H9 (cell line): ENCODE measurements at regions not wholly inside any gene's neighbourhood (a gene's known extent, or its start where the extent isn't known, plus 50 kb on each side); places are given as distances from the start of the nearest gene placed in this dataset.
A peak's percentile ranks its signal among the peaks of the same experiment; 100 is the strongest.

ENCODE experiments used
- DNase-seq: peaks from one replicate; pipeline ENCODE4 v3.0.0-alpha.2; 2017
- H2AFZ ChIP-seq: one replicate; pipeline ENCODE4 v1.6.1; 2013; ENCODE audit warnings: mild to moderate bottlenecking, low read length, control low read depth, moderate library complexity
- H2AK5ac ChIP-seq: 2 replicates; pipeline ENCODE4 v1.6.1; 2013; ENCODE audit warnings: low read length, control low read depth, mixed read lengths; ENCODE audit not compliant: insufficient read length
- H2BK120ac ChIP-seq: one replicate; pipeline ENCODE4 v1.6.1; 2013; ENCODE audit warnings: low read depth, mild to moderate bottlenecking, low read length, control low read depth, inconsistent platforms; ENCODE audit not compliant: poor library complexity, severe bottlenecking
- H2BK12ac ChIP-seq: 2 replicates; pipeline ENCODE4 v1.6.1; 2013; ENCODE audit warnings: low read length, control low read depth, mixed read lengths, low read depth; ENCODE audit not compliant: insufficient read length
- H2BK15ac ChIP-seq: 2 replicates; pipeline ENCODE4 v1.6.1; 2013; ENCODE audit warnings: low read depth, low read length, control low read depth
- H2BK20ac ChIP-seq: one replicate; pipeline ENCODE4 v1.6.1; 2013; ENCODE audit warnings: low read depth, mild to moderate bottlenecking, low read length, control low read depth, inconsistent platforms; ENCODE audit not compliant: poor library complexity, severe bottlenecking
- H2BK5ac ChIP-seq: 2 replicates; pipeline ENCODE4 v1.6.1; 2013; ENCODE audit warnings: low read length, control low read depth, mixed read lengths; ENCODE audit not compliant: insufficient read length
- H3K14ac ChIP-seq: 2 replicates; pipeline ENCODE4 v1.6.1; 2013; ENCODE audit warnings: low read length, control low read depth; ENCODE audit not compliant: insufficient read depth
- H3K18ac ChIP-seq: 2 replicates; pipeline ENCODE4 v1.6.1; 2013; ENCODE audit warnings: low read depth, mild to moderate bottlenecking, mixed read lengths, low read length, control low read depth; ENCODE audit not compliant: insufficient read length
- H3K23ac ChIP-seq: 2 replicates; pipeline ENCODE4 v1.6.1; 2013; ENCODE audit warnings: low read length, control low read depth, mixed read lengths, low read depth; ENCODE audit not compliant: insufficient read length
- H3K23me2 ChIP-seq: 2 replicates; pipeline ENCODE4 v1.6.1; 2013; ENCODE audit warnings: low read depth, mild to moderate bottlenecking, mixed read lengths, low read length, control low read depth; ENCODE audit not compliant: insufficient read length, poor library complexity, severe bottlenecking
- H3K27ac ChIP-seq: 2 replicates; pipeline ENCODE4 v1.5.1; 2013; ENCODE audit warnings: low read length, control low read depth, mixed read lengths, low read depth; ENCODE audit not compliant: insufficient read length
- H3K27me3 ChIP-seq: 2 replicates; pipeline ENCODE4 v1.6.1; 2013; ENCODE audit warnings: low read length, control low read depth, inconsistent platforms; ENCODE audit not compliant: insufficient read depth
- H3K4ac ChIP-seq: 2 replicates; pipeline ENCODE4 v1.6.1; 2013; ENCODE audit warnings: low read depth, mild to moderate bottlenecking, control low read depth, inconsistent platforms, low read length, moderate library complexity
- H3K4me1 ChIP-seq: 2 replicates; pipeline ENCODE4 v1.6.1; 2013; ENCODE audit warnings: low read length, control low read depth, inconsistent platforms; ENCODE audit not compliant: insufficient read depth
- H3K4me2 ChIP-seq: 2 replicates; pipeline ENCODE4 v1.6.1; 2013; ENCODE audit warnings: low read length, control low read depth, mixed read lengths; ENCODE audit not compliant: insufficient read length, insufficient read depth
- H3K56ac ChIP-seq: 2 replicates; pipeline ENCODE4 v1.6.1; 2013; ENCODE audit warnings: low read depth, mild to moderate bottlenecking, mixed read lengths, low read length, control low read depth; ENCODE audit not compliant: insufficient read length
- H3K79me1 ChIP-seq: 2 replicates; pipeline ENCODE4 v1.6.1; 2013; ENCODE audit warnings: low read depth, mild to moderate bottlenecking, moderate library complexity, low read length, control low read depth, inconsistent platforms; ENCODE audit not compliant: insufficient read depth, poor library complexity, severe bottlenecking
- H3K79me2 ChIP-seq: 2 replicates; pipeline ENCODE4 v1.6.1; 2013; ENCODE audit warnings: low read length, control low read depth, inconsistent platforms; ENCODE audit not compliant: insufficient read depth
- H3K9ac ChIP-seq: 2 replicates; pipeline ENCODE4 v1.6.1; 2013; ENCODE audit warnings: low read length, control low read depth, mixed read lengths; ENCODE audit not compliant: insufficient read length; ENCODE audit errors: extremely low read depth
- H3K9me3 ChIP-seq: one replicate; pipeline ENCODE4 v1.6.1; 2013; ENCODE audit warnings: low read depth, low read length, inconsistent platforms; ENCODE audit not compliant: control insufficient read depth
- H3T11ph ChIP-seq: one replicate; pipeline ENCODE4 v1.6.1; 2013; ENCODE audit warnings: mild to moderate bottlenecking, low read length, control low read depth, inconsistent platforms
- H4K20me1 ChIP-seq: one replicate; pipeline ENCODE4 v1.6.1; 2013; ENCODE audit not compliant: control insufficient read depth, insufficient read length, insufficient read depth
- H4K5ac ChIP-seq: 2 replicates; pipeline ENCODE4 v1.6.1; 2013; ENCODE audit warnings: low read depth, mild to moderate bottlenecking, mixed read lengths, low read length, control low read depth; ENCODE audit not compliant: insufficient read length
- H4K8ac ChIP-seq: replicated peaks from 2 replicates; pipeline ENCODE4 v1.6.1; 2013; ENCODE audit warnings: low read length, control low read depth, mixed read lengths, low read depth; ENCODE audit not compliant: insufficient read length
- H4K91ac ChIP-seq: 2 replicates; pipeline ENCODE4 v1.6.1; 2013; ENCODE audit warnings: low read depth, mild to moderate bottlenecking, moderate library complexity, mixed read lengths, low read length, control low read depth; ENCODE audit not compliant: insufficient read length
- H3K27ac Mint-ChIP-seq, 3 experiments: 2 replicates in 2 of 3; 3 replicates in 1 of 3; pipeline ENCODE4 v1.8.0; 2020 to 2021; ENCODE audit warnings: mixed read lengths in 3 of 3, mild to moderate bottlenecking in 1 of 3, moderate library complexity in 1 of 3
- H3K27me3 Mint-ChIP-seq: 2 replicates; pipeline ENCODE4 v1.8.0; 2021; ENCODE audit warnings: low read depth, mild to moderate bottlenecking, moderate library complexity, mixed read lengths
- H3K36me3 Mint-ChIP-seq, 3 experiments: 2 replicates in 2 of 3; 3 replicates in 1 of 3; pipeline ENCODE4 v1.8.0; 2020 to 2021; ENCODE audit warnings: low read depth in 3 of 3, mixed read lengths in 3 of 3; ENCODE audit not compliant: insufficient read depth in 1 of 3
- H3K4me1 Mint-ChIP-seq, 2 experiments: 2 replicates each; pipeline ENCODE4 v1.8.0; 2020; ENCODE audit warnings: mixed read lengths in 2 of 2
- H3K4me3 Mint-ChIP-seq, 2 experiments: 2 replicates in 1 of 2; 3 replicates in 1 of 2; pipeline ENCODE4 v1.8.0; 2020 to 2021; ENCODE audit warnings: mild to moderate bottlenecking in 2 of 2, mixed read lengths in 2 of 2, moderate library complexity in 1 of 2
- H3K9me3 Mint-ChIP-seq, 2 experiments: 2 replicates in 1 of 2; 3 replicates in 1 of 2; pipeline ENCODE4 v1.8.0; 2020; ENCODE audit warnings: mild to moderate bottlenecking in 2 of 2, mixed read lengths in 2 of 2, moderate library complexity in 1 of 2
- CTCF ChIP-seq: fragments of 200-600 bp; sonication (generic); conservative IDR thresholded peaks from 3 replicates; pipeline ENCODE4 v1.8.0; 2021; ENCODE audit warnings: antibody characterized with exemption, mild to moderate bottlenecking
- WGBS: extraction: QIAGEN DNeasy Blood & Tissue Kit; methylation state at CpG from one replicate; pipeline ENCODE4 v1.1.7; 2013; ENCODE audit warnings: missing lambda C conversion rate, low lambda C conversion rate, mixed read lengths; ENCODE audit not compliant: insufficient read length; ENCODE audit errors: extremely low coverage; 5-methylcytosine and 5-hydroxymethylcytosine counted together

GRCh38 chr3:4038351-4038750, 239.1 kb downstream of the LRRN1 start:
- no peak overlapping the region for H3K23ac ChIP-seq
- H2AFZ ChIP-seq = no peak overlapping the region
- no CpG with 5 or more reads among the region's 5 CpGs for WGBS
- H3K36me3 Mint-ChIP-seq = no peaks in the 10 kb centered on the region
- no peak overlapping the region for H4K91ac ChIP-seq
- H3K79me2 ChIP-seq = no peaks in the 10 kb centered on the region
- H3K23me2 ChIP-seq = no peaks in the 10 kb centered on the region
- TF ChIP-seq CTCF = no peak
- no peak overlapping the region for H2BK5ac ChIP-seq
- no peaks in the 10 kb centered on the region for H3K4me1 ChIP-seq
- H2AK5ac ChIP-seq = no peak overlapping the region
- no peaks in the 10 kb centered on the region for H3K4me1 Mint-ChIP-seq
- peak overlapping the region; percentile 25 for H3K18ac ChIP-seq
- no peaks in the 10 kb centered on the region for H3K27me3 ChIP-seq
- no peak overlapping the region for H3K14ac ChIP-seq
- no peaks in the 10 kb centered on the region for H3K9me3 ChIP-seq
- no peak overlapping the region for H2BK20ac ChIP-seq
- no peaks in the 10 kb centered on the region for H3K9me3 Mint-ChIP-seq
- H4K8ac ChIP-seq = no peak overlapping the region
- H3K4me2 ChIP-seq = no peak overlapping the region
- no peak overlapping the region for H2BK120ac ChIP-seq
- H2BK15ac ChIP-seq = no peak overlapping the region
- DNase-seq = no peak
- no peak overlapping the region for H3K4ac ChIP-seq
- H3K56ac ChIP-seq = no peak overlapping the region
- peak overlapping the region in 1 of 3 experiments; percentile 78; a peak in 3 of 7 replicates for H3K27ac Mint-ChIP-seq
- no peak overlapping the region for H2BK12ac ChIP-seq
- no peak overlapping the region for H3K27ac ChIP-seq
- H3K27me3 Mint-ChIP-seq = peaks cover 4% of the 10 kb centered on the region; the same call in 1 of the 2 replicates
- H3K79me1 ChIP-seq = no peaks in the 10 kb centered on the region
- H3K4me3 Mint-ChIP-seq = no peak overlapping the region
- no peaks in the 10 kb centered on the region for H4K20me1 ChIP-seq
- no peak overlapping the region for H3T11ph ChIP-seq
- H4K5ac ChIP-seq = no peak overlapping the region
- no peak overlapping the region for H3K9ac ChIP-seq
